HepG2 (cell line): ENCODE measurements at regions not wholly inside any gene's neighbourhood (a gene's known extent, or its start where the extent isn't known, plus 50 kb on each side); places are given as distances from the start of the nearest gene placed in this dataset.

Experiments
- ATAC-seq: fragments of 200-7000 bp; cut with Tn5 transposase; 3 replicates; pipeline ENCODE4 v1.9.1; 2020; ENCODE audit warnings: mild to moderate bottlenecking, moderate library complexity
- BruUV-seq: library from RNA; stranded (reverse); fragments of 400-500 nt; replicated peaks from 2 replicates; lab custom pipeline; 2021; lab: Mats Ljungman, UMichigan
- CTCF ChIA-PET: fragments of 300-600 bp; formaldehyde crosslinking; extraction: SDS; loops from one replicate; lab custom pipeline; 2021; ENCODE audit warnings: low total read pairs, inconsistent platforms, low intra/inter-chr PET ratio; lab: Yijun Ruan, JAX
- POLR2A ChIA-PET: fragments of 350-600 bp; sonication (Branson Sonifier 250); formaldehyde crosslinking; loops from one replicate; lab custom pipeline; 2020; ENCODE audit warnings: antibody characterized with exemption, inconsistent platforms; lab: Yijun Ruan, JAX
- DNase-seq: peaks from one replicate; pipeline ENCODE4 v3.0.0-alpha.2; 2015; ENCODE audit warnings: low spot score
- FAIRE-seq: peaks from 3 replicates; lab custom pipeline; 2011; peaks lifted over from hg19 to GRCh38; lab: Jason Lieb, UNC
- H2AFZ ChIP-seq: one replicate; pipeline ENCODE4 v1.6.1; 2011; ENCODE audit warnings: low read length, inconsistent platforms
- H3K27ac ChIP-seq: fragments of 300-600 bp; 3 replicates; pipeline ENCODE4 v1.8.0; 2011; ENCODE audit warnings: mixed run types, mild to moderate bottlenecking, mixed read lengths, low read length, inconsistent platforms; ENCODE audit not compliant: insufficient read depth; ENCODE audit errors: extremely low read length
- H3K27me3 ChIP-seq, 2 experiments: fragments of 200-600 bp in 1 of 2; 2 replicates in 1 of 2; 3 replicates in 1 of 2; pipeline versions ENCODE4 v1.6.0 to v1.8.0; 2011; ENCODE audit warnings: low read length in 2 of 2, mild to moderate bottlenecking in 2 of 2, moderate library complexity in 2 of 2, inconsistent platforms in 1 of 2; ENCODE audit not compliant: insufficient read depth in 2 of 2, control insufficient read depth in 1 of 2
- H3K36me3 ChIP-seq, 2 experiments: fragments of 200-600 bp in 1 of 2; replicated peaks in 1 of 2; 2 replicates in 1 of 2; 3 replicates in 1 of 2; pipeline versions ENCODE4 v1.5.1 to v1.8.0; 2011; ENCODE audit warnings: low read length in 2 of 2, inconsistent platforms in 1 of 2; ENCODE audit not compliant: insufficient read depth in 2 of 2, control insufficient read depth in 1 of 2
- H3K4me1 ChIP-seq: 2 replicates; pipeline ENCODE4 v1.5.1; 2012; ENCODE audit warnings: low read length, inconsistent platforms; ENCODE audit not compliant: insufficient read depth
- H3K4me2 ChIP-seq: 2 replicates; pipeline ENCODE4 v1.6.0; 2011; ENCODE audit warnings: low read depth, low read length, inconsistent platforms
- H3K4me3 ChIP-seq, 3 experiments: fragments of 200-600 bp in 1 of 3; sonication (generic), shearing (Covaris generic) in 1 of 3; replicated peaks in 1 of 3; 2 replicates each; pipeline ENCODE4 v1.5.1; 2011 to 2016; ENCODE audit warnings: low read length in 3 of 3, inconsistent platforms in 2 of 3, low read depth in 2 of 3, mild to moderate bottlenecking in 2 of 3, control low read depth in 1 of 3, mixed read lengths in 1 of 3; ENCODE audit not compliant: insufficient read depth in 1 of 3
- H3K79me2 ChIP-seq: one replicate; pipeline ENCODE4 v1.6.1; 2011; ENCODE audit warnings: low read length, inconsistent platforms; ENCODE audit not compliant: insufficient read depth
- H3K9ac ChIP-seq: 2 replicates; pipeline ENCODE4 v1.6.0; 2011; ENCODE audit warnings: mild to moderate bottlenecking, low read depth, low read length, inconsistent platforms; ENCODE audit not compliant: insufficient read depth
- H3K9me3 ChIP-seq: 2 replicates; pipeline ENCODE4 v1.5.1; 2012; ENCODE audit warnings: mild to moderate bottlenecking, low read length
- H4K20me1 ChIP-seq: 2 replicates; pipeline ENCODE4 v1.6.0; 2011; ENCODE audit warnings: inconsistent platforms, mild to moderate bottlenecking, low read length, moderate library complexity; ENCODE audit not compliant: insufficient read depth
- DMTF1 ChIP-seq: sonication (generic); formaldehyde crosslinking; IDR thresholded peaks from 2 replicates; pipeline ENCODE4 v1.4.0; 2020; ENCODE audit warnings: mild to moderate bottlenecking, missing genetic modification reagents
- DNMT3B ChIP-seq: conservative IDR thresholded peaks from 2 replicates; pipeline ENCODE4 v1.6.1; 2016; ENCODE audit warnings: missing biosample characterization, control low read depth
- FOXP4 ChIP-seq: sonication (generic); formaldehyde crosslinking; IDR thresholded peaks from 2 replicates; pipeline ENCODE4 v1.4.0; 2020; ENCODE audit warnings: missing genetic modification reagents
- HIVEP1 ChIP-seq: sonication (generic); formaldehyde crosslinking; IDR thresholded peaks from 2 replicates; pipeline ENCODE4 v1.4.0; 2020; ENCODE audit warnings: mild to moderate bottlenecking, missing genetic modification reagents
- MAFF ChIP-seq: IDR thresholded peaks from 2 replicates; pipeline ENCODE4 v1.6.1; 2011; ENCODE audit warnings: low read depth, low read length, improper control_type of control experiment
- MAZ ChIP-seq, 2 experiments: sonication (generic) in 1 of 2; formaldehyde crosslinking in 1 of 2; IDR thresholded peaks; 2 replicates each; pipeline versions ENCODE4 v1.5.0 to v1.6.1; 2012 to 2020; ENCODE audit warnings: low read depth in 2 of 2, mild to moderate bottlenecking in 2 of 2, borderline replicate concordance in 1 of 2, improper control_type of control experiment in 1 of 2, low read length in 1 of 2, missing genetic modification reagents in 1 of 2, moderate library complexity in 1 of 2
- MED8 ChIP-seq: sonication (generic); formaldehyde crosslinking; IDR thresholded peaks from 2 replicates; pipeline ENCODE4 v1.8.1; 2023; ENCODE audit warnings: mild to moderate bottlenecking, missing genetic modification reagents; ENCODE audit not compliant: insufficient replicate concordance
- NCOA5 ChIP-seq: sonication (generic); formaldehyde crosslinking; IDR thresholded peaks from 2 replicates; pipeline ENCODE4 v1.4.0; 2020; ENCODE audit warnings: missing genetic modification reagents
- POLR2AphosphoS2 ChIP-seq: IDR thresholded peaks from 2 replicates; pipeline ENCODE4 v1.6.1; 2011; ENCODE audit warnings: low read depth, low read length, improper control_type of control experiment
- RAD51 ChIP-seq: fragments of 450-650 bp; IDR thresholded peaks from 2 replicates; pipeline ENCODE4 v1.6.1; 2016; ENCODE audit warnings: borderline replicate concordance
- SOX5 ChIP-seq: IDR thresholded peaks from 2 replicates; pipeline ENCODE4 v1.6.1; 2016; ENCODE audit warnings: borderline replicate concordance
- SOX6 ChIP-seq, 2 experiments: fragments of 450-650 bp in 1 of 2; sonication (generic) in 1 of 2; formaldehyde crosslinking in 1 of 2; IDR thresholded peaks; 2 replicates each; pipeline versions ENCODE4 v1.4.0 to v1.6.1; 2017 to 2020; ENCODE audit warnings: antibody characterized with exemption in 1 of 2, mild to moderate bottlenecking in 1 of 2, missing genetic modification reagents in 1 of 2
- SUZ12 ChIP-seq: fragments of 150-350 bp; IDR thresholded peaks from 2 replicates; pipeline ENCODE4 v1.6.1; 2014; ENCODE audit warnings: low read depth, low read length
- TCF7 ChIP-seq: sonication (generic); IDR thresholded peaks from 2 replicates; pipeline ENCODE4 v1.6.1; 2016; ENCODE audit warnings: antibody characterized with exemption, low read depth
- XBP1 ChIP-seq: sonication (generic); formaldehyde crosslinking; IDR thresholded peaks from 2 replicates; pipeline ENCODE4 v1.5.0; 2020; ENCODE audit warnings: missing genetic modification reagents
- ZMAT5 ChIP-seq: sonication (generic); formaldehyde crosslinking; IDR thresholded peaks from 2 replicates; pipeline ENCODE4 v1.5.0; 2020; ENCODE audit warnings: mild to moderate bottlenecking, low read depth, missing genetic modification reagents, borderline replicate concordance
- ZNF124 ChIP-seq: sonication (generic); formaldehyde crosslinking; IDR thresholded peaks from 2 replicates; pipeline ENCODE4 v1.4.0; 2020; ENCODE audit warnings: missing genetic modification reagents
- ZNF546 ChIP-seq: sonication (generic); formaldehyde crosslinking; conservative IDR thresholded peaks from 2 replicates; pipeline ENCODE4 v1.8.1; 2023; ENCODE audit warnings: mild to moderate bottlenecking, missing genetic modification reagents
- ZNF589 ChIP-seq: sonication (generic); formaldehyde crosslinking; conservative IDR thresholded peaks from 2 replicates; pipeline ENCODE4 v1.8.0; 2022; ENCODE audit warnings: mild to moderate bottlenecking, moderate library complexity, missing genetic modification reagents
- ZNF598 ChIP-seq: sonication (generic); formaldehyde crosslinking; IDR thresholded peaks from 2 replicates; pipeline ENCODE4 v1.5.1; 2020; ENCODE audit warnings: mild to moderate bottlenecking, missing genetic modification reagents, borderline replicate concordance
- ZNF780A ChIP-seq: sonication (generic); formaldehyde crosslinking; IDR thresholded peaks from 2 replicates; pipeline ENCODE4 v1.8.0; 2022; ENCODE audit warnings: mild to moderate bottlenecking, missing genetic modification reagents, moderate library complexity
- WGBS: methylation state at CpG from one replicate; pipeline ENCODE4 v1.1.6; 2017; ENCODE audit warnings: low lambda C conversion rate; 5-methylcytosine and 5-hydroxymethylcytosine counted together
- in situ Hi-C: cut with HindIII; loops from 2 replicates; pipeline ENCODE4 v1.10.0; 2017; ENCODE audit warnings: low pct_unique_long_range_greater_than_20kb; ENCODE audit not compliant: extremely low pct_ligation_motif_present
- intact Hi-C: fragments of 100-400 bp; cut with micrococcal nuclease; formaldehyde crosslinking; loops from one replicate; pipeline ENCODE4 v1.10.0; 2022; ENCODE audit not compliant: unreplicated experiment

GRCh38 chr5:108531367-108532128 is 149.7 kb upstream of the FBXL17 start:
- whole genome bisulfite sequencing: 36% methylated on average over 8 of the region's 8 CpGs
- in situ Hi-C loops: no loop called here
- TF ChIP-seq DMTF1 (CRISPR knock-in tag) (no peak), ZNF598 (no peak), HIVEP1 (CRISPR knock-in tag) (no peak), ZNF589 (CRISPR knock-in tag) (no peak), FOXP4 (CRISPR knock-in tag) (0 out of 2 replicates have a peak, but pooled peaks have one; percentile 16), ZNF546 (CRISPR knock-in tag) (no peak), NCOA5 (CRISPR knock-in tag) (no peak), XBP1 (CRISPR knock-in tag) (no peak), ZNF124 (CRISPR knock-in tag) (no peak), DNMT3B (CRISPR knock-in tag) (no peak), SOX6 (IDR thresholded peaks at IDR 0.05) (no peak), SOX6 (CRISPR knock-in tag; IDR thresholded peaks at IDR 0.05) (0 out of 2 replicates have a peak, but pooled peaks have one; percentile 24), TCF7 (peak; percentile 22), SOX5 (peak; percentile 19; the same call in 1 of the 2 replicates), MED8 (no peak), SUZ12 (no peak), MAZ (IDR thresholded peaks at IDR 0.05; ENCODE audit: borderline replicate concordance, low read depth, low read length) (no peak), MAZ (CRISPR knock-in tag; IDR thresholded peaks at IDR 0.05; ENCODE audit: low read depth) (no peak), POLR2AphosphoS2 (no peak), RAD51 (no peak), ZMAT5 (CRISPR knock-in tag) (no peak), MAFF (0 out of 2 replicates have a peak, but pooled peaks have one; percentile 5), ZNF780A (CRISPR knock-in tag) (peak; percentile 87)

More at GRCh38 chr5:108531367-108532128, 149.7 kb upstream of the FBXL17 start:
- Histone ChIP-seq H3K4me1 (peaks cover 17% of the 10 kb centered on the region), H2AFZ (no peak overlapping the region), H3K9ac (no peak overlapping the region), H3K36me3 (no peaks in the 10 kb centered on the region), H3K4me3 (no peak overlapping the region), H3K4me2 (0 out of 2 replicates have a peak overlapping the region, but pooled peaks have one; percentile 31), H4K20me1 (no peaks in the 10 kb centered on the region), H3K27me3 (no peaks in the 10 kb centered on the region; a peak in 1 of 5 replicates), H3K79me2 (no peaks in the 10 kb centered on the region), H3K27ac (no peak overlapping the region), H3K9me3 (peaks cover 9% of the 10 kb centered on the region; the same call in 1 of the 2 replicates)
- peak; percentile 36 for FAIRE-seq
- ChIA-PET CTCF (no interaction called here), POLR2A (no interaction called here)
- peak; percentile 72 for DNase-seq
- BruUV-seq: no TSS peak
- peak; percentile 91 for ATAC-seq
- intact Hi-C loops: no loop called here
